Stimulated activated naive B cell treated with anti-CD40 and anti-IgM and Interleukin-4, amounts not matched to agents 10 μg/mL and 1 μg/mL and 100 μg/mL, for 72 hours (primary cell): ENCODE measurements at regions not wholly inside any gene's neighbourhood (a gene's known extent, or its start where the extent isn't known, plus 50 kb on each side); places are given as distances from the start of the nearest gene placed in this dataset.
"Not testable (repeated sequence)": the region's sequence is repeated elsewhere in the genome, so short reads cannot be mapped to it uniquely, and the experiment has no call there.

Source experiments
- ATAC-seq, 2 donors: fragments of 150-1000 bp; cut with Tn5 transposase; replicated peaks; 2 replicates each; pipeline ENCODE4 v1.10.0; 2021; ENCODE audit warnings: moderate library complexity in 1 of 2
- DNase-seq: peaks from one replicate; pipeline ENCODE4 v3.0.0; 2021
- H3K27ac Mint-ChIP-seq: one replicate; pipeline ENCODE4 v1.8.0; 2022; ENCODE audit warnings: mild to moderate bottlenecking, mixed read lengths
- H3K27me3 Mint-ChIP-seq, 2 donors: one replicate each; pipeline ENCODE4 v1.8.0; 2022; ENCODE audit warnings: mixed read lengths in 2 of 2
- H3K36me3 Mint-ChIP-seq, 2 donors: one replicate each; pipeline ENCODE4 v1.8.0; 2022; ENCODE audit warnings: mixed read lengths in 2 of 2, mild to moderate bottlenecking in 1 of 2
- H3K4me1 Mint-ChIP-seq, 2 donors: one replicate each; pipeline ENCODE4 v1.8.0; 2022; ENCODE audit warnings: mixed read lengths in 2 of 2, mild to moderate bottlenecking in 1 of 2
- H3K4me3 Mint-ChIP-seq, 2 donors: one replicate each; pipeline ENCODE4 v1.8.0; 2022; ENCODE audit warnings: mild to moderate bottlenecking in 2 of 2, mixed read lengths in 2 of 2, moderate library complexity in 1 of 2
- H3K9me3 Mint-ChIP-seq, 2 donors: one replicate each; pipeline ENCODE4 v1.8.0; 2022; ENCODE audit warnings: mixed read lengths in 2 of 2, mild to moderate bottlenecking in 1 of 2

- not testable (repeated sequence) for H3K36me3 Mint-ChIP-seq, DNase-seq, H3K4me1 Mint-ChIP-seq, H3K9me3 Mint-ChIP-seq, ATAC-seq, H3K4me3 Mint-ChIP-seq, H3K27ac Mint-ChIP-seq
- peaks cover 32 to 49% of the 10 kb centered on the region in 2 donors for H3K27me3 Mint-ChIP-seq
These were observed 63.5 kb upstream of the TBXT start for GRCh38 chr6:166231181-166231580.

GRCh38 chr6:166228839-166229528 is 61.3 kb upstream of the TBXT start:
- Mint-ChIP-seq H3K27ac (no peak overlapping the region), H3K27me3 (peaks cover 36 to 54% of the 10 kb centered on the region in 2 donors), H3K4me1 (no peaks in the 10 kb centered on the region), H3K36me3 (peaks cover 0 to 3% of the 10 kb centered on the region in 2 donors), H3K4me3 (no peak overlapping the region), H3K9me3 (no peaks in the 10 kb centered on the region)
- DNase-seq (no peak), ATAC-seq (no peak)

- Mint-ChIP-seq H3K4me3 (no peak overlapping the region), H3K36me3 (peaks cover 0 to 3% of the 10 kb centered on the region in 2 donors), H3K4me1 (no peaks in the 10 kb centered on the region), H3K9me3 (no peaks in the 10 kb centered on the region), H3K27me3 (peaks cover 41 to 59% of the 10 kb centered on the region in 2 donors), H3K27ac (no peak overlapping the region)
- DNase-seq (no peak), ATAC-seq (no peak)
These were observed 60.8 kb upstream of the TBXT start for GRCh38 chr6:166228425-166228824.

GRCh38 chr6:166223079-166223478 is 55.4 kb upstream of the TBXT start:
- DNase-seq: no peak
- H3K4me3 Mint-ChIP-seq: no peak overlapping the region
- no peak overlapping the region for H3K27ac Mint-ChIP-seq
- peaks cover 39 to 51% of the 10 kb centered on the region in 2 donors for H3K27me3 Mint-ChIP-seq
- no peaks in the 10 kb centered on the region for H3K9me3 Mint-ChIP-seq
- no peak for ATAC-seq
- no peaks in the 10 kb centered on the region for H3K4me1 Mint-ChIP-seq
- no peaks in the 10 kb centered on the region for H3K36me3 Mint-ChIP-seq

GRCh38 chr6:166222631-166223030 is 55.0 kb upstream of the TBXT start:
- H3K27ac Mint-ChIP-seq: no peak overlapping the region
- H3K36me3 Mint-ChIP-seq: no peaks in the 10 kb centered on the region
- no peak for DNase-seq
- H3K4me1 Mint-ChIP-seq: no peaks in the 10 kb centered on the region
- no peak overlapping the region for H3K4me3 Mint-ChIP-seq
- H3K27me3 Mint-ChIP-seq: peaks cover 38 to 49% of the 10 kb centered on the region in 2 donors
- ATAC-seq: no peak
- no peaks in the 10 kb centered on the region for H3K9me3 Mint-ChIP-seq

- no peak overlapping the region for H3K4me3 Mint-ChIP-seq
- no peak for DNase-seq
- no peaks in the 10 kb centered on the region for H3K36me3 Mint-ChIP-seq
- no peaks in the 10 kb centered on the region for H3K4me1 Mint-ChIP-seq
- H3K27me3 Mint-ChIP-seq: peaks cover 34 to 40% of the 10 kb centered on the region in 2 donors
- no peaks in the 10 kb centered on the region for H3K9me3 Mint-ChIP-seq
- H3K27ac Mint-ChIP-seq: no peak overlapping the region
- no peak for ATAC-seq
These were observed 54.0 kb upstream of the TBXT start for GRCh38 chr6:166221636-166222035.

- H3K4me1 Mint-ChIP-seq: no peaks in the 10 kb centered on the region
- H3K9me3 Mint-ChIP-seq: no peaks in the 10 kb centered on the region
- no peak overlapping the region for H3K27ac Mint-ChIP-seq
- no peak overlapping the region for H3K4me3 Mint-ChIP-seq
- peaks cover 30 to 35% of the 10 kb centered on the region in 2 donors for H3K27me3 Mint-ChIP-seq
- DNase-seq (no peak), ATAC-seq (peak in 1 of 2 donors; percentile 33)
- H3K36me3 Mint-ChIP-seq: no peaks in the 10 kb centered on the region
These were observed 53.4 kb upstream of the TBXT start for GRCh38 chr6:166221040-166221439.
